IPS-18c (cell line): ENCODE measurements at regions not wholly inside any gene's neighbourhood (a gene's known extent, or its start where the extent isn't known, plus 50 kb on each side); places are given as distances from the start of the nearest gene placed in this dataset.

ENCODE experiments used
- H3K4me3 ChIP-seq: 2 replicates; pipeline ENCODE4 v1.7.0; 2013; ENCODE audit warnings: low read depth, mild to moderate bottlenecking, low read length, moderate library complexity; ENCODE audit not compliant: insufficient read depth
- H3K9me3 ChIP-seq: one replicate; pipeline ENCODE4 v1.6.1; 2013; ENCODE audit warnings: mild to moderate bottlenecking, low read length, moderate library complexity; ENCODE audit not compliant: control insufficient read depth, insufficient read depth

- Histone ChIP-seq H3K9me3 (no peaks in the 10 kb centered on the region), H3K4me3 (no peak overlapping the region)
Measured at GRCh38 chr13:44120043-44120442, 240.3 kb downstream of the LACC1 start.

GRCh38 chr13:44120849-44121755, 241.4 kb downstream of the LACC1 start:
- Histone ChIP-seq H3K9me3 (no peaks in the 10 kb centered on the region), H3K4me3 (no peak overlapping the region)

GRCh38 chr13:44124352-44124751, 244.6 kb downstream of the LACC1 start:
- no peaks in the 10 kb centered on the region for H3K9me3 ChIP-seq

GRCh38 chr13:44125943-44126469, 246.3 kb downstream of the LACC1 start:
- H3K4me3 ChIP-seq, result no peak overlapping the region
- no peaks in the 10 kb centered on the region for H3K9me3 ChIP-seq

More at GRCh38 chr13:44124352-44124751, 244.6 kb downstream of the LACC1 start:
- no peak overlapping the region for H3K4me3 ChIP-seq

GRCh38 chr13:44128552-44129001, 245.0 kb upstream of the SERP2 start:
- Histone ChIP-seq H3K4me3 (no peak overlapping the region), H3K9me3 (no peaks in the 10 kb centered on the region)

- no peaks in the 10 kb centered on the region for H3K9me3 ChIP-seq
- no peak overlapping the region for H3K4me3 ChIP-seq
Measured at GRCh38 chr13:44129418-44129817, 244.2 kb upstream of the SERP2 start.

GRCh38 chr13:44131069-44131614, 242.5 kb upstream of the SERP2 start:
- Histone ChIP-seq H3K9me3 (no peaks in the 10 kb centered on the region), H3K4me3 (no peak overlapping the region)

- no peaks in the 10 kb centered on the region for H3K9me3 ChIP-seq
- no peak overlapping the region for H3K4me3 ChIP-seq
Measured at GRCh38 chr13:44132710-44133109, 240.9 kb upstream of the SERP2 start.

- no peak overlapping the region for H3K4me3 ChIP-seq
- no peaks in the 10 kb centered on the region for H3K9me3 ChIP-seq
Measured at GRCh38 chr13:44133626-44134025, 240.0 kb upstream of the SERP2 start.

GRCh38 chr13:44135566-44135965, 238.1 kb upstream of the SERP2 start:
- H3K9me3 ChIP-seq, result no peaks in the 10 kb centered on the region
- no peak overlapping the region for H3K4me3 ChIP-seq

GRCh38 chr13:44136696-44137268, 236.8 kb upstream of the SERP2 start:
- no peak overlapping the region for H3K4me3 ChIP-seq

GRCh38 chr13:44137466-44137865, 236.2 kb upstream of the SERP2 start:
- H3K4me3 ChIP-seq, result no peak overlapping the region
- H3K9me3 ChIP-seq, result no peaks in the 10 kb centered on the region

More at GRCh38 chr13:44136696-44137268, 236.8 kb upstream of the SERP2 start:
- H3K9me3 ChIP-seq, result no peaks in the 10 kb centered on the region

GRCh38 chr13:44140146-44140545, 233.5 kb upstream of the SERP2 start:
- H3K9me3 ChIP-seq, result no peaks in the 10 kb centered on the region

GRCh38 chr13:44140888-44141724, 232.5 kb upstream of the SERP2 start:
- H3K4me3 ChIP-seq, result peak overlapping the region; percentile 83
- H3K9me3 ChIP-seq, result no peaks in the 10 kb centered on the region

More at GRCh38 chr13:44140146-44140545, 233.5 kb upstream of the SERP2 start:
- no peak overlapping the region for H3K4me3 ChIP-seq

GRCh38 chr13:44141725-44142539, 231.7 kb upstream of the SERP2 start:
- no peaks in the 10 kb centered on the region for H3K9me3 ChIP-seq
- peak overlapping the region; percentile 83 for H3K4me3 ChIP-seq

- Histone ChIP-seq H3K4me3 (peak overlapping the region; percentile 63), H3K9me3 (no peaks in the 10 kb centered on the region)
Measured at GRCh38 chr13:44142540-44142867, 231.1 kb upstream of the SERP2 start.
